Fibroblast of the aortic adventitia (primary cell): ENCODE measurements at regions not wholly inside any gene's neighbourhood (a gene's known extent, or its start where the extent isn't known, plus 50 kb on each side); places are given as distances from the start of the nearest gene placed in this dataset.

Experiments
- DNase-seq: peaks from one replicate; pipeline ENCODE4 v3.0.0-alpha.2; 2010; ENCODE audit warnings: low read depth
- H3K4me3 ChIP-seq: 2 replicates; pipeline ENCODE4 v1.5.1; 2011; ENCODE audit warnings: low read depth, mild to moderate bottlenecking, control low read depth, low read length, moderate library complexity
- TF ChIP-seq, protein P1 (sequence below): IDR thresholded peaks from 2 replicates; pipeline ENCODE4 v1.5.1; 2011; ENCODE audit warnings: mild to moderate bottlenecking, low read length, control low read depth, inconsistent platforms; ENCODE audit not compliant: insufficient read depth

DNA sequence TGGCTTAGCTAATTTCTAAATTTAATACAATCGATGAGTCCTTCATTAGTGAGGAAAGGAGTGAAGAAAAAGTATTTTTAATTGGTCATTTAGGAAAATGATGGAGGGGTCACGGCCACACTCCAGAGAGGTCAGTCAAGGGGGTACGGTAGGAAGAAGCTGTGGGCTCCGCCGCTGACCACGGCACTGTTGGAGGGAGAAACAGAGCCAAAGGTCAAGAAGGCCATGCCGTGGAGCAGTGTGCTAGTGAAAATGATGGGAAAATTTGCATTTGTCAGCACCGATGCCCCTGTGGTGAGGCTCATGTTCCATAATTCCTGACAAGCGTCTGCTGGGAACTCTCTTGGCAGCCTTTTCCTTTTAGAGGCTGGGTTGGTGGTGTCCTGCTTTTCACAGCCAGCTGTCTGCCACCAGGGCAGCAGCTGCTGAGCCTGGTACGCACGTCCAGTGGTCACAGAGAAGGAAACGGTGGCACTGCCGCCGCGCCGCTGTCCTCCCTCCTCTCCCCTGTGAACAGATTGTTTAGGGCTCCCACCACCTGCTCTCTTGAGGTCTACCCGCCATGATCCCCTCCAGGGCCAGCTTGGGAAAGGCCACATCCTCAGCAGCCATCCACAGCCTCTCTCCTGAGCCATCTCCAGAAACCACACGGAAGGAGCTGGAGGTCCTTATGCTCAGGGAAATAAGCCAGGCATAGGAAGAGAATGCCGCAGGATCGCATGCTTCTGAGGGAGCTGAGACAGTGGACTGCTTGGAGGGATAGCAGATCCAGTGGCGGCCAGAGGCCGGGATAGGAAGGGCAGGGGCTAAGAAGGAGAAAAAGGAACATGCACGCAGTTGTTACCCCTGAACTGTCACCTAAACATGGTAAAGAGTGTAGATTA lies 263.7 kb upstream of the PPP2R2D start:
- no peak for DNase-seq
- H3K4me3 ChIP-seq, result no peak overlapping the region
- TF ChIP-seq, protein P1, sequence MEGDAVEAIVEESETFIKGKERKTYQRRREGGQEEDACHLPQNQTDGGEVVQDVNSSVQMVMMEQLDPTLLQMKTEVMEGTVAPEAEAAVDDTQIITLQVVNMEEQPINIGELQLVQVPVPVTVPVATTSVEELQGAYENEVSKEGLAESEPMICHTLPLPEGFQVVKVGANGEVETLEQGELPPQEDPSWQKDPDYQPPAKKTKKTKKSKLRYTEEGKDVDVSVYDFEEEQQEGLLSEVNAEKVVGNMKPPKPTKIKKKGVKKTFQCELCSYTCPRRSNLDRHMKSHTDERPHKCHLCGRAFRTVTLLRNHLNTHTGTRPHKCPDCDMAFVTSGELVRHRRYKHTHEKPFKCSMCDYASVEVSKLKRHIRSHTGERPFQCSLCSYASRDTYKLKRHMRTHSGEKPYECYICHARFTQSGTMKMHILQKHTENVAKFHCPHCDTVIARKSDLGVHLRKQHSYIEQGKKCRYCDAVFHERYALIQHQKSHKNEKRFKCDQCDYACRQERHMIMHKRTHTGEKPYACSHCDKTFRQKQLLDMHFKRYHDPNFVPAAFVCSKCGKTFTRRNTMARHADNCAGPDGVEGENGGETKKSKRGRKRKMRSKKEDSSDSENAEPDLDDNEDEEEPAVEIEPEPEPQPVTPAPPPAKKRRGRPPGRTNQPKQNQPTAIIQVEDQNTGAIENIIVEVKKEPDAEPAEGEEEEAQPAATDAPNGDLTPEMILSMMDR, result no peak

DNA sequence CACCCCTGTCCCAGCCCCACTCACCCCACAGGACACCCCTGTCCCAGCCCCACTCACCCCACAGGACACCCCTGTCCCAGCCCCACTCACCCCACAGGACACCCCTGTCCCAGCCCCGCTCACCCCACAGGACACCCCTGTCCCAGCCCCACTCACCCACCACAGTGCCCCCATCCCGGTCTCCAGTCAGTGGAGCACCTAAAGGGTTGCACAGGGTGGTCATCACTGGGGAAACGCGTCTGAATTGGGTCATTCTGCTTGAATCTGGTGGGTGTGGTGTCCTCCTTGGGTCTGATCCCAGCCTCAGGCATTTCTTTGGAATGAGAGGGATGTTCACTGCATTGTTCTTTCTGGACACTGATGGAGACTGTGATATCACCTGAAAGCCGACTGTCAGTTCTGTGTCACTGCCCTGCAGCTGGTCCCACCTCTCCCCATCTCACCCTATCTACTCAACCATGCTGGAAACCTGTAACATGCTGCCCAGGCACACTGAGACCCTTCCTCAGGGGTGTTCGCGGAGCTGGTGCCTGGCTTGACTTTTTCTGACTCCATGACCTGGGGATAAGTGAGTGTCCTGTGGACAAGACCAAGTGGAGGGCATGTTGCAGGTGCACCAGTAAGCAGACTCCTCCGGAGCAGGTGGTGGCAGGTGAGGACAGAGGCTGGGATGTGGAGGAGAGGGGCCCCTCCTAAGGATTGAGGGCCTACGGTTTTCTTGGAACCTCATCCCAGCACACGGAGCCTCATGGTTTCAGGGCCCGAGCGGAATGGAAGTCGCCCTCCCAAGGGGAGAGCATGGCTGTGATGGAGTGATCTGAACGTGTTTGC lies 262.5 kb upstream of the PPP2R2D start:
- no peak for DNase-seq
- TF ChIP-seq, protein P1, result no peak
- H3K4me3 ChIP-seq, result no peak overlapping the region

DNA sequence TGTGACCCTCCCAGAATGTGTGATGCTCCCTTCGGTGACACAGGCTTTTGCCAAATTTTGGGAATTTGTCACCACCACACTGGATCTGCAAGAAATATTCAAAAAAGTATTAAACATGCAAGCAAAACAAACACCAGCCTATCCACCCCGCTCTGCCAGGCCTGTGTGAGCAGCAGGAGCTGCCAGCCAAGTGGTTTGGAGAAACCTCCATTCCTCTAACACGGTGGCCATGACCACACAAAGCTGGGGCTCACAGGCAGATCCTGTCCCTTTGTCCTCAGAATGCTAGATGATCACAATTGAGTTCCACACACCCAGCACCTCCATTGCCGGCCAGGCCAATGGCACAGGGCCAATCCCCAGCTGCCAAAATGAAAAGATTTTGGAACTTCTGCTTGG lies 261.9 kb upstream of the PPP2R2D start:
- TF ChIP-seq, protein P1, result no peak
- no peak overlapping the region for H3K4me3 ChIP-seq
- DNase-seq, result no peak

DNA sequence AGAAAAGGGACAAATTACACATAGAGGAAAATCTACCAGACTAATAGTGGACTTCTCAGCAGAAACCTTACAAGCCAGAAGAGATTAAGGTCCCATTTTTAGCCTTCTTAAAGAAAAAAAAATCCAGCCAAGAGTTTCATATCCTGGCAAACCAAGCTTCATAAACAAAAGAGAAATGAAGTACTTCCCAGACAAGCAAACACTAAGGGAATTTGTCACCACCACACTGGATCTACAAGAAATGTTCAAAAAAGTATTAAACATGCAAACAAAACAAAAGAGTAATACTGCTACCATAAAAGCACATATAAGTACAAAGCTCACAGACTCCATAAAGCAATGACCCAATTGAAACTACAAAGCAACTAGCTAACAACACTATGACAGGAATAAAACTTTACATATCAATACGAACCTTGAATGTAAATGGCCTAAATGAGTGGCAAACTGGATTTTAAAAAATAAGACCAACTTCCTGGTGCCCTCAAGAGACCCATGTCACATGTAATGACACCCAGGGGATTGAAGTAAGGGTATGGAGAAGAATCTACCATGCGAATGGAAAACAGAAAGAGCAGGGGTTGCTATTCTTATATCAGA lies 260.7 kb upstream of the PPP2R2D start:
- no peak overlapping the region for H3K4me3 ChIP-seq
- TF ChIP-seq, protein P1, result no peak
- DNase-seq, result no peak

DNA sequence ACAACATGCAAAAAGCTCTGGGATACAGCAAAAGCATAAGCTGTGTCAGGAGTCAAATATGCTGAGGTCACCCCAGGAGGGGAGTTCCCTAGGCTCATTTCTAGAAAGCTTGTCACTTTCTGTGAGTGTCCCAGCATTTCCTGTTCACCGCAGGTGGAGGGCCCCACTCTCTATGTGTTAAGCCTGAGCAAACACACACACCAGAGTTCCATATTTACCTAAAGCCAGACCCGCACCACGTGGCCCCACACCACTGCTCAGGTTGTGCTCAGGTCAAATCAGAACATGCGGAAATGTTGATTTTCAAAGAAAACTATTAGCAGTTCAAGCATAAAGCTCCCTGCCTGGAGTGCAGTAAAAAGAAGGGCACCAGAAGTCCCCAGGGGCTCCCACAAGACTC lies 259.6 kb upstream of the PPP2R2D start:
- DNase-seq, result no peak
- TF ChIP-seq, protein P1, result no peak
- H3K4me3 ChIP-seq, result no peak overlapping the region

DNA sequence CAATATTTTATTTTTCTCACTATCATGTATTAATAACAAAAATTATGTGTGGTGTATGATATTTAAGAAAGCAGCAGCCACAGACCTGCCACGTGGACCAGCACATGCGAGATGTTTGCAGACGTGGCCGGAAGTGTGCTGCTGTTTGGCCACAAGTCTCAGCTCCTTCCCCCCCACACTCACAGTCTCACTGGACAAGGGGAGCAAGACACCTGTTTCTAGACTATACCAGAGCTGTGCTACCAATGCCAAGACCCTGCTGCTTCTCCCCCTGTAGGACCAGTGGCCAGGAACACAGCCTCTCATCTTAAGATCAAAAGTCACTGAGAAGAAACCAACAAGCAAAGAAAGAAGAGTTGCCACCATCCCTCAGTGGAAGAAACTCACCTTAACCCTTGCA lies 258.9 kb upstream of the PPP2R2D start:
- TF ChIP-seq, protein P1, result no peak
- DNase-seq, result no peak

More for the DNA sequence above, 258.9 kb upstream of the PPP2R2D start:
- no peak overlapping the region for H3K4me3 ChIP-seq
